Endothelial cell of umbilical vein (primary cell): ENCODE measurements at regions not wholly inside any gene's neighbourhood (a gene's known extent, or its start where the extent isn't known, plus 50 kb on each side); places are given as distances from the start of the nearest gene placed in this dataset.

Experiments
- BruUV-seq: library from RNA; stranded (reverse); fragments of 400-500 nt; replicated peaks from 2 replicates; lab custom pipeline; 2021; lab: Mats Ljungman, UMichigan
- CTCF ChIA-PET: fragments of 300-600, 350-600 bp; sonication (Branson Sonifier 250); formaldehyde crosslinking; loops from one replicate; lab custom pipeline; 2021; ENCODE audit warnings: antibody characterized with exemption, inconsistent platforms; lab: Charles Lee
- POLR2A ChIA-PET: fragments of 300-600, 350-600 bp; sonication (Branson Sonifier 250); formaldehyde crosslinking; loops from one replicate; lab custom pipeline; 2021; ENCODE audit warnings: antibody characterized with exemption, inconsistent platforms; lab: Charles Lee
- DNase-seq: peaks from one replicate; pipeline ENCODE4 v3.0.0-alpha.2; 2011; ENCODE audit warnings: low read depth, low spot score
- FAIRE-seq: peaks from 2 replicates; lab custom pipeline; 2011; peaks lifted over from hg19 to GRCh38; lab: Jason Lieb, UNC
- H2AFZ ChIP-seq: 2 replicates; pipeline ENCODE4 v1.6.0; 2012; ENCODE audit warnings: low read depth, low read length, control low read depth, inconsistent platforms
- H3K27ac ChIP-seq: 2 replicates; pipeline ENCODE4 v1.5.1; 2011; ENCODE audit warnings: low read depth, mild to moderate bottlenecking, control low read depth, low read length, moderate library complexity; ENCODE audit not compliant: insufficient read depth
- H3K27me3 ChIP-seq, 2 experiments: 2 replicates each; pipeline versions ENCODE4 v1.6.0 to v1.6.1; 2011; ENCODE audit warnings: low read length in 2 of 2, mixed read lengths in 1 of 2; ENCODE audit not compliant: control insufficient read depth in 2 of 2, insufficient read depth in 2 of 2
- H3K36me3 ChIP-seq, 2 experiments: 2 replicates in 1 of 2; 3 replicates in 1 of 2; pipeline ENCODE4 v1.5.1; 2011; ENCODE audit warnings: low read length in 2 of 2, mild to moderate bottlenecking in 1 of 2, moderate library complexity in 1 of 2; ENCODE audit not compliant: control insufficient read depth in 2 of 2, insufficient read depth in 2 of 2; ENCODE audit errors: extremely low read depth in 1 of 2
- H3K4me1 ChIP-seq: 3 replicates; pipeline ENCODE4 v1.5.1; 2011; ENCODE audit warnings: mild to moderate bottlenecking, low read length; ENCODE audit not compliant: control insufficient read depth, insufficient read depth; ENCODE audit errors: extremely low read depth
- H3K4me2 ChIP-seq: 2 replicates; pipeline ENCODE4 v1.6.1; 2011; ENCODE audit warnings: low read length, control low read depth, mixed read lengths; ENCODE audit not compliant: insufficient read depth
- H3K4me3 ChIP-seq, 3 experiments: fragments of 200-600 bp in 1 of 3; sonication (generic), shearing (Covaris generic) in 1 of 3; replicated peaks in 1 of 3; 2 replicates each; pipeline ENCODE4 v1.5.1; 2011 to 2016; ENCODE audit warnings: control low read depth in 3 of 3, low read length in 3 of 3, mild to moderate bottlenecking in 2 of 3, inconsistent platforms in 1 of 3, low read depth in 1 of 3, moderate library complexity in 1 of 3; ENCODE audit not compliant: insufficient read depth in 1 of 3
- H3K79me2 ChIP-seq: 2 replicates; pipeline ENCODE4 v1.6.0; 2012; ENCODE audit warnings: low read length, inconsistent platforms; ENCODE audit not compliant: control insufficient read depth, insufficient read depth
- H3K9ac ChIP-seq: replicated peaks from 2 replicates; pipeline ENCODE3; 2011; ENCODE audit warnings: low read length, control low read depth; ENCODE audit not compliant: insufficient read depth; ENCODE audit errors: extremely low read depth
- H3K9me1 ChIP-seq: replicated peaks from 3 replicates; pipeline ENCODE4 v1.6.0; 2011; ENCODE audit warnings: mild to moderate bottlenecking, low read length; ENCODE audit not compliant: control insufficient read depth, insufficient read depth; ENCODE audit errors: extremely low read depth
- H3K9me3 ChIP-seq: replicated peaks from 2 replicates; pipeline ENCODE4 v1.5.1; 2012; ENCODE audit warnings: low read length, inconsistent platforms; ENCODE audit not compliant: control insufficient read depth, insufficient read depth
- H4K20me1 ChIP-seq: replicated peaks from 2 replicates; pipeline ENCODE3; 2011; ENCODE audit warnings: mild to moderate bottlenecking, low read length; ENCODE audit not compliant: control insufficient read depth, insufficient read depth; ENCODE audit errors: extremely low read depth
- EZH2 ChIP-seq: IDR thresholded peaks from 2 replicates; pipeline ENCODE4 v1.6.1; 2012; ENCODE audit warnings: borderline replicate concordance, low read depth, mild to moderate bottlenecking, moderate library complexity, low read length, inconsistent platforms; ENCODE audit not compliant: severe bottlenecking
- FOS ChIP-seq: IDR thresholded peaks from 2 replicates; pipeline ENCODE4 v1.6.1; 2011; ENCODE audit warnings: mild to moderate bottlenecking, low read length, moderate library complexity, borderline replicate concordance; ENCODE audit not compliant: insufficient read depth
- GATA2 ChIP-seq: IDR thresholded peaks from 2 replicates; pipeline ENCODE4 v1.7.0; 2011; ENCODE audit warnings: low read depth, mild to moderate bottlenecking, moderate library complexity, mixed read lengths, low read length; ENCODE audit not compliant: insufficient read length, insufficient read depth
- JUN ChIP-seq: IDR thresholded peaks from 2 replicates; pipeline ENCODE4 v1.6.1; 2011; ENCODE audit warnings: borderline replicate concordance, low read depth; ENCODE audit not compliant: insufficient read length, insufficient read depth
- MYC ChIP-seq: IDR thresholded peaks from one replicate; pipeline ENCODE4 v1.6.1; 2011; ENCODE audit warnings: mild to moderate bottlenecking, low read depth, low read length
- POLR2A ChIP-seq: IDR thresholded peaks from 2 replicates; pipeline ENCODE4 v1.6.1; 2012; ENCODE audit warnings: low read depth, mild to moderate bottlenecking, control low read depth, low read length
- POLR2AphosphoS5 ChIP-seq: IDR thresholded peaks from 2 replicates; pipeline ENCODE4 v1.6.1; 2012; ENCODE audit warnings: low read depth, mild to moderate bottlenecking, control low read depth, low read length, moderate library complexity; ENCODE audit not compliant: insufficient read depth
- dilution Hi-C: fragments of 300-500 bp; cut with MboI; formaldehyde crosslinking; loops from one replicate; pipeline ENCODE4 v1.15.0; 2019; ENCODE audit warnings: low sequenced_read_pairs; ENCODE audit not compliant: extremely low pct_ligation_motif_present
- intact Hi-C: fragments of 100-400 bp; cut with micrococcal nuclease; formaldehyde crosslinking; loops from one replicate; pipeline ENCODE4 v1.10.0; 2022
- TF ChIP-seq, protein P1 (sequence below): IDR thresholded peaks from 2 replicates; pipeline ENCODE4 v1.6.1; 2011; ENCODE audit not compliant: insufficient read depth, insufficient read length
- TF ChIP-seq, protein P2 (sequence below), 2 donors: IDR thresholded peaks; 1 replicate in 1 of 2; 2 replicates in 1 of 2; pipeline ENCODE4 v1.5.1; 2011; ENCODE audit warnings: low read length in 2 of 2, mild to moderate bottlenecking in 2 of 2, moderate library complexity in 2 of 2, control low read depth in 1 of 2, inconsistent platforms in 1 of 2, low read depth in 1 of 2; ENCODE audit not compliant: insufficient read depth in 1 of 2; ENCODE audit errors: extremely low read depth in 1 of 2

DNA sequence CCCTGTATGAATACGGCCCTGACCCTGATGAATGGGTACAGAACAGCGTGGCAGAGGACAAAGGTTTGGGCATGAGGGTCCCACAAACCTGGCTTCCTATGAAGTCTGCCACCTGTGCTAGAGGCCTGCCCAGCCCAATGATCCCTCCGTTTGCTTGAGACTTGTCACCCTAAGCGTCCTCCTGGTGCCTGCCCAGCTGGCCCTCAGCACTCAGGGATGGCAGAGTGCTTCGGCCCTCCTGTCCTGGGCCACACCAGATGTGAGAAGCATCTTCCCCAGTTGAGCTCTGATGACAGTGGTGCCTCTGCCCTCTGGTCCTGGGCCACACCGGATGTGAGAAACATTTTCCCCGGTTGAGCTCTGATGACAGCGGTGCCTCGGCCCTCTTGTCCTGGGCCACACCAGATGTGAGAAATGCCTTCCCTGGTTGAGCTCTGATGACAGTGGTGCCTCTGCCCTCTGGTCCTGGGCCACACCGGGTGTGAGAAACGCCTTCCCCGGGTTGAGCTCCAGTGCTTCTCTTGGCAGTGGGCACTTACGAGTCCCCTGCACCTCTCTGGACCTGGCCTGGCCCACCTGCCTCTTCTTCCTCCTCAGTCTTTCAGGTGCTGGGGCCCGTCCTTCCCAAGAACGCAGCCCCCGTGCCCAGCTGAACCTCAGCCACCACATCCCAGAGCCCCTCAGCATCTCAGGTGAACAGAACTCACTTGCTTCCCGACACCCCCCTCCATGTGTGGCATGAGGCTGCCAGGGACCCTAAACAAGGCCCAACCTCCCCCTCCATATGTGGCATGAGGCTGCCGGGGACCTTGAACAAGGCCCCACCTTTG, 253.1 kb upstream of the IRX1 start:
- ChIA-PET POLR2A (no interaction called here), CTCF (no interaction called here)
- Histone ChIP-seq H4K20me1 (no peaks in the 10 kb centered on the region), H3K4me3 (no peak overlapping the region), H3K9ac (no peak overlapping the region), H3K27ac (no peak overlapping the region), H3K9me1 (no peaks in the 10 kb centered on the region), H3K9me3 (peaks cover 4% of the 10 kb centered on the region), H2AFZ (no peak overlapping the region), H3K36me3 (no peaks in the 10 kb centered on the region), H3K4me1 (no peaks in the 10 kb centered on the region), H3K4me2 (no peak overlapping the region), H3K79me2 (no peaks in the 10 kb centered on the region), H3K27me3 (no peaks in the 10 kb centered on the region)
- dilution Hi-C loops (no loop called here), intact Hi-C loops (no loop called here)
- DNase-seq (no peak), FAIRE-seq (no peak)
- TF ChIP-seq GATA2 (no peak), POLR2AphosphoS5 (no peak), EZH2 (no peak), POLR2A (no peak), FOS (no peak), JUN (no peak), MYC (no peak)
- TF ChIP-seq, protein P1, sequence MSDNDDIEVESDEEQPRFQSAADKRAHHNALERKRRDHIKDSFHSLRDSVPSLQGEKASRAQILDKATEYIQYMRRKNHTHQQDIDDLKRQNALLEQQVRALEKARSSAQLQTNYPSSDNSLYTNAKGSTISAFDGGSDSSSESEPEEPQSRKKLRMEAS, result no peak
- TF ChIP-seq, protein P2, sequence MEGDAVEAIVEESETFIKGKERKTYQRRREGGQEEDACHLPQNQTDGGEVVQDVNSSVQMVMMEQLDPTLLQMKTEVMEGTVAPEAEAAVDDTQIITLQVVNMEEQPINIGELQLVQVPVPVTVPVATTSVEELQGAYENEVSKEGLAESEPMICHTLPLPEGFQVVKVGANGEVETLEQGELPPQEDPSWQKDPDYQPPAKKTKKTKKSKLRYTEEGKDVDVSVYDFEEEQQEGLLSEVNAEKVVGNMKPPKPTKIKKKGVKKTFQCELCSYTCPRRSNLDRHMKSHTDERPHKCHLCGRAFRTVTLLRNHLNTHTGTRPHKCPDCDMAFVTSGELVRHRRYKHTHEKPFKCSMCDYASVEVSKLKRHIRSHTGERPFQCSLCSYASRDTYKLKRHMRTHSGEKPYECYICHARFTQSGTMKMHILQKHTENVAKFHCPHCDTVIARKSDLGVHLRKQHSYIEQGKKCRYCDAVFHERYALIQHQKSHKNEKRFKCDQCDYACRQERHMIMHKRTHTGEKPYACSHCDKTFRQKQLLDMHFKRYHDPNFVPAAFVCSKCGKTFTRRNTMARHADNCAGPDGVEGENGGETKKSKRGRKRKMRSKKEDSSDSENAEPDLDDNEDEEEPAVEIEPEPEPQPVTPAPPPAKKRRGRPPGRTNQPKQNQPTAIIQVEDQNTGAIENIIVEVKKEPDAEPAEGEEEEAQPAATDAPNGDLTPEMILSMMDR (IDR thresholded peaks at IDR 0.05; ENCODE audit: extremely low read depth in 1 of 2, insufficient read depth in 1 of 2, low read depth in 1 of 2, low read length in 2 of 2), result no peak
- no TSS peak for BruUV-seq
